ENCODE measurements at regions not wholly inside any gene's neighbourhood (a gene's known extent, or its start where the extent isn't known, plus 50 kb on each side); places are given as distances from the start of the nearest gene placed in this dataset.

- Histone ChIP-seq H3K9ac (ENCODE audit: low read depth, low read length, poor library complexity, severe bottlenecking) (no peak overlapping the region), H3K36me3 (ENCODE audit: insufficient read depth, low read length) (no peaks in the 10 kb centered on the region; the same call in 1 of the 2 replicates), H3K9me2 (replicated peaks; ENCODE audit: low read depth, low read length) (no peaks in the 10 kb centered on the region), H3F3A (ENCODE audit: low read depth) (no peaks in the 10 kb centered on the region), H3K4me1 (ENCODE audit: insufficient read depth, low read length, poor library complexity, severe bottlenecking) (peaks cover 30% of the 10 kb centered on the region), H3K27me3 (ENCODE audit: insufficient read depth, low read length, poor library complexity, severe bottlenecking) (no peaks in the 10 kb centered on the region), H2AFZ (ENCODE audit: low read length) (peak overlapping the region; percentile 34), H3K9me3 (ENCODE audit: insufficient read depth, low read depth, low read length) (no peaks in the 10 kb centered on the region), H3K4me3 (ENCODE audit: low read length, poor library complexity, severe bottlenecking) (no peak overlapping the region), H4K20me1 (ENCODE audit: insufficient read depth, low read length, poor library complexity, severe bottlenecking) (no peaks in the 10 kb centered on the region), H3K79me2 (ENCODE audit: insufficient read depth, low read length) (no peaks in the 10 kb centered on the region), H3K4me2 (ENCODE audit: low read depth, low read length, poor library complexity, severe bottlenecking) (peak overlapping the region; percentile 14)
- TF ChIP-seq EZH2phosphoT487 (IDR thresholded peaks at IDR 0.05; ENCODE audit: borderline replicate concordance), result no peak
- no peak for TF ChIP-seq CTCF (conservative IDR thresholded peaks at IDR 0.05; ENCODE audit: low read length)
Observed at GRCh38 chr9:106613250-106613737, 249.7 kb upstream of the ZNF462 start.

- H3K4me1 ChIP-seq (ENCODE audit: insufficient read depth, low read length, poor library complexity, severe bottlenecking), result peaks cover 30% of the 10 kb centered on the region
- H3K27me3 ChIP-seq (ENCODE audit: insufficient read depth, low read length, poor library complexity, severe bottlenecking), result no peaks in the 10 kb centered on the region
- no peaks in the 10 kb centered on the region for H4K20me1 ChIP-seq (ENCODE audit: insufficient read depth, low read length, poor library complexity, severe bottlenecking)
- no peaks in the 10 kb centered on the region for H3K9me3 ChIP-seq (ENCODE audit: insufficient read depth, low read depth, low read length)
- H3K9ac ChIP-seq (ENCODE audit: low read depth, low read length, poor library complexity, severe bottlenecking), result no peak overlapping the region
- H3F3A ChIP-seq (ENCODE audit: low read depth), result no peaks in the 10 kb centered on the region
- no peaks in the 10 kb centered on the region for H3K9me2 ChIP-seq (replicated peaks; ENCODE audit: low read depth, low read length)
- no peak overlapping the region for H3K4me3 ChIP-seq (ENCODE audit: low read length, poor library complexity, severe bottlenecking)
- TF ChIP-seq EZH2phosphoT487 (IDR thresholded peaks at IDR 0.05; ENCODE audit: borderline replicate concordance) (no peak), CTCF (conservative IDR thresholded peaks at IDR 0.05; ENCODE audit: low read length) (no peak)
- H3K4me2 ChIP-seq (ENCODE audit: low read depth, low read length, poor library complexity, severe bottlenecking), result no peak overlapping the region
- H3K79me2 ChIP-seq (ENCODE audit: insufficient read depth, low read length), result no peaks in the 10 kb centered on the region
- no peak overlapping the region for H2AFZ ChIP-seq (ENCODE audit: low read length)
- no peaks in the 10 kb centered on the region; the same call in 1 of the 2 replicates for H3K36me3 ChIP-seq (ENCODE audit: insufficient read depth, low read length)
Observed at GRCh38 chr9:106615118-106615889, 247.7 kb upstream of the ZNF462 start.

GRCh38 chr9:106616026-106616425 is 246.9 kb upstream of the ZNF462 start:
- Histone ChIP-seq H3K4me3 (ENCODE audit: low read length, poor library complexity, severe bottlenecking) (no peak overlapping the region), H3K9me2 (replicated peaks; ENCODE audit: low read depth, low read length) (no peaks in the 10 kb centered on the region), H3K27me3 (ENCODE audit: insufficient read depth, low read length, poor library complexity, severe bottlenecking) (no peaks in the 10 kb centered on the region), H4K20me1 (ENCODE audit: insufficient read depth, low read length, poor library complexity, severe bottlenecking) (no peaks in the 10 kb centered on the region), H3K4me1 (ENCODE audit: insufficient read depth, low read length, poor library complexity, severe bottlenecking) (peaks cover 30% of the 10 kb centered on the region), H2AFZ (ENCODE audit: low read length) (no peak overlapping the region), H3K79me2 (ENCODE audit: insufficient read depth, low read length) (no peaks in the 10 kb centered on the region), H3K9ac (ENCODE audit: low read depth, low read length, poor library complexity, severe bottlenecking) (no peak overlapping the region), H3K4me2 (ENCODE audit: low read depth, low read length, poor library complexity, severe bottlenecking) (no peak overlapping the region), H3K9me3 (ENCODE audit: insufficient read depth, low read depth, low read length) (no peaks in the 10 kb centered on the region), H3F3A (ENCODE audit: low read depth) (no peaks in the 10 kb centered on the region), H3K36me3 (ENCODE audit: insufficient read depth, low read length) (no peaks in the 10 kb centered on the region; the same call in 1 of the 2 replicates)
- TF ChIP-seq EZH2phosphoT487 (IDR thresholded peaks at IDR 0.05; ENCODE audit: borderline replicate concordance), result no peak
- TF ChIP-seq CTCF (conservative IDR thresholded peaks at IDR 0.05; ENCODE audit: low read length), result no peak

Measured in Loucy (cell line).